ENCODE measurements at regions not wholly inside any gene's neighbourhood (a gene's known extent, or its start where the extent isn't known, plus 50 kb on each side); places are given as distances from the start of the nearest gene placed in this dataset.

- TF ChIP-seq CTCF (IDR thresholded peaks at IDR 0.05) = no peak
- no peak for TF ChIP-seq EZH2 (IDR thresholded peaks at IDR 0.05; ENCODE audit: borderline replicate concordance, insufficient read depth, low read depth, low read length, poor library complexity, severe bottlenecking)
Measured at GRCh38 chr18:46392576-46392975, 264.4 kb downstream of the LOXHD1 start.

All from B cell (primary cell).